Small intestine (tissue), 7 donors: ENCODE measurements at regions not wholly inside any gene's neighbourhood (a gene's known extent, or its start where the extent isn't known, plus 50 kb on each side); places are given as distances from the start of the nearest gene placed in this dataset.

ENCODE experiments used
- DNase-seq, 2 donors: peaks; one replicate each; pipeline versions ENCODE4 v3.0.0 to v3.0.0-alpha.2; 2013
- FAIRE-seq: peaks from 2 replicates; lab custom pipeline; 2012; peaks lifted over from hg19 to GRCh38; lab: Jason Lieb, UNC
- H3K27ac ChIP-seq, 3 donors: one replicate each; pipeline ENCODE4 v1.5.1; 2013; ENCODE audit warnings: low read length in 2 of 3, mild to moderate bottlenecking in 2 of 3, control low read depth in 1 of 3, inconsistent platforms in 1 of 3, low read depth in 1 of 3, moderate library complexity in 1 of 3
- H3K27me3 ChIP-seq, 3 donors: one replicate each; pipeline ENCODE4 v1.6.1; 2013; ENCODE audit warnings: low read length in 3 of 3, inconsistent platforms in 1 of 3; ENCODE audit not compliant: control insufficient read depth in 3 of 3, insufficient read depth in 3 of 3
- H3K36me3 ChIP-seq, 3 donors: one replicate each; pipeline ENCODE4 v1.6.1; 2013; ENCODE audit warnings: low read length in 3 of 3, inconsistent platforms in 1 of 3, low read depth in 1 of 3, mild to moderate bottlenecking in 1 of 3, moderate library complexity in 1 of 3; ENCODE audit not compliant: control insufficient read depth in 3 of 3, insufficient read depth in 2 of 3
- H3K4me1 ChIP-seq, 3 donors: one replicate each; pipeline ENCODE4 v1.6.1; 2013; ENCODE audit warnings: low read length in 2 of 3, inconsistent platforms in 1 of 3, low read depth in 1 of 3, mild to moderate bottlenecking in 1 of 3, moderate library complexity in 1 of 3; ENCODE audit not compliant: control insufficient read depth in 3 of 3, insufficient read depth in 2 of 3
- H3K4me3 ChIP-seq, 3 donors: one replicate each; pipeline ENCODE4 v1.5.1; 2013; ENCODE audit warnings: low read length in 3 of 3, control low read depth in 1 of 3, inconsistent platforms in 1 of 3, low read depth in 1 of 3, mild to moderate bottlenecking in 1 of 3, moderate library complexity in 1 of 3
- H3K9me3 ChIP-seq, 2 donors: one replicate each; pipeline ENCODE4 v1.6.1; 2013; ENCODE audit warnings: low read depth in 1 of 2, low read length in 1 of 2; ENCODE audit not compliant: control insufficient read depth in 2 of 2, insufficient read depth in 1 of 2
- WGBS, 3 donors: extraction: QIAGEN DNeasy Blood & Tissue Kit; methylation state at CpG; one replicate each; pipeline ENCODE4 v1.1.7; 2013; 5-methylcytosine and 5-hydroxymethylcytosine counted together
- donor health status: healthy with polysubstance abuse.
- donor health status: control.
- donor health status: control.
- donor health status: Bipolar disorder and iron deficiency.
- donor health status: healthy.

GRCh38 chr4:29521281-29521680 is 1198.9 kb upstream of the PCDH7 start:
- FAIRE-seq: no peak
- no peak overlapping the region for H3K27ac ChIP-seq

DNA sequence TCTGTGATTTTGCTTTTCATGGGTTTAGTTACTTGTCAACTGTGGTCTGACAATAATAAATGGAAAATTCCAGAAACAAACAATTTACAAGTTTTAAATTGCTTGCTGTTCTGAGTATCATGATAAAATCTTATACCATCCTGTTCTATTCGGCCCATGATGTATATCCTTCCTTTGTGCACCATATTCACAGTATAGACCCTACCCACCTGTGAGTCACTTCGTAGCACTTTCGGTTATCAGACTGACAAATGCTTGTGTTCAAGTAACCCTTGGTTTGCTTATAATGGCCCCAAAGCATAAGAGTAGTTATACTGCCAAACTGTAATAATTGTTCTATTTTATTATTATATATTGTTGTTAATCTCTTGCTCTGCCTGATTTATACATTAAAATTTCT is 1183.4 kb upstream of the PCDH7 start:
- no peaks in the 10 kb centered on the region for H3K36me3 ChIP-seq
- no peak overlapping the region for H3K4me3 ChIP-seq
- DNase-seq (no peak), FAIRE-seq (no peak)
- no peaks in the 10 kb centered on the region for H3K27me3 ChIP-seq
- WGBS, 3 donors: 78 to 83% (median 81%) methylated on average over 3 of the region's 3 CpGs
- H3K4me1 ChIP-seq: no peaks in the 10 kb centered on the region
- H3K27ac ChIP-seq: no peak overlapping the region
- peaks cover 0 to 1% of the 10 kb centered on the region in 2 donors for H3K9me3 ChIP-seq

More at GRCh38 chr4:29521281-29521680, 1198.9 kb upstream of the PCDH7 start:
- Histone ChIP-seq H3K4me1 (no peaks in the 10 kb centered on the region), H3K27me3 (no peaks in the 10 kb centered on the region), H3K4me3 (no peak overlapping the region), H3K9me3 (no peaks in the 10 kb centered on the region), H3K36me3 (no peaks in the 10 kb centered on the region)
- no peak for DNase-seq
- WGBS, 3 donors: 54 to 71% (median 69%) methylated on average over 1 of the region's 1 CpG

- FAIRE-seq (no peak), DNase-seq (no peak)
- Histone ChIP-seq H3K4me1 (no peaks in the 10 kb centered on the region), H3K27ac (no peak overlapping the region), H3K9me3 (peaks cover 0 to 13% of the 10 kb centered on the region in 2 donors), H3K27me3 (no peaks in the 10 kb centered on the region), H3K4me3 (no peak overlapping the region), H3K36me3 (no peaks in the 10 kb centered on the region)
- 53 to 62% (median 58%) methylated on average over 4 of the region's 4 CpGs for WGBS, 3 donors
These were observed 1181.1 kb upstream of the PCDH7 start for GRCh38 chr4:29538889-29539646.

- Histone ChIP-seq H3K27ac (no peak overlapping the region), H3K4me3 (no peak overlapping the region), H3K27me3 (no peaks in the 10 kb centered on the region), H3K9me3 (peaks cover 0 to 13% of the 10 kb centered on the region in 2 donors), H3K36me3 (no peaks in the 10 kb centered on the region), H3K4me1 (no peaks in the 10 kb centered on the region)
- FAIRE-seq: no peak
- no peak for DNase-seq
- 59 to 74% (median 67%) methylated on average over 2 of the region's 2 CpGs for WGBS, 3 donors
These were observed 1179.6 kb upstream of the PCDH7 start for GRCh38 chr4:29540439-29541102.

GRCh38 chr4:29541757-29542156 is 1178.4 kb upstream of the PCDH7 start:
- Histone ChIP-seq H3K4me1 (no peaks in the 10 kb centered on the region), H3K27ac (no peak overlapping the region), H3K27me3 (no peaks in the 10 kb centered on the region), H3K4me3 (no peak overlapping the region), H3K36me3 (no peaks in the 10 kb centered on the region), H3K9me3 (peaks cover 0 to 15% of the 10 kb centered on the region in 2 donors)
- WGBS, 3 donors: 85 to 92% (median 86%) methylated on average over 6 of the region's 6 CpGs
- no peak for DNase-seq
- no peak for FAIRE-seq

- Histone ChIP-seq H3K9me3 (peaks cover 0 to 2% of the 10 kb centered on the region in 2 donors), H3K4me1 (no peaks in the 10 kb centered on the region), H3K36me3 (no peaks in the 10 kb centered on the region), H3K4me3 (no peak overlapping the region), H3K27me3 (no peaks in the 10 kb centered on the region), H3K27ac (no peak overlapping the region)
- FAIRE-seq: no peak
- no peak for DNase-seq
These were observed 1170.8 kb upstream of the PCDH7 start for GRCh38 chr4:29549342-29549741.

DNA sequence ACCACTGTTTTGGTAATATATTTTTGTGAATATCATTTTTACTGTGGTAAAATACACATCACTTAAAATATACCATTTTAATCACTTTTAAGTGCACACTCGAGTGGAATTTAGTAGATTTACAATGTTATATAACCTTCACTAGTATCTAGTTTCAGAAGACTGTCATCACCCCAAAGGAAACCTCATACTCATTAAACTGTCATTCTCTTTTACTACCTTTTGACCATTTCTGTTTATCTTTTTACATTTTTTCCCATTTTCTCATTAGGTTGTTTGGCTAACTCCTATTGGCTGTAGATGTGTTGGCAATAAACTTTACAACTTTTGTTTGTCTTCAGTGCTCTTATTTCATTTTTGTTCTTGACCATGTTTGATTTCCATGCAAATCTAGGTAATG is 1168.3 kb upstream of the PCDH7 start:
- Histone ChIP-seq H3K36me3 (no peaks in the 10 kb centered on the region), H3K27ac (no peak overlapping the region), H3K4me3 (no peak overlapping the region), H3K4me1 (no peaks in the 10 kb centered on the region), H3K27me3 (no peaks in the 10 kb centered on the region), H3K9me3 (no peaks in the 10 kb centered on the region)
- FAIRE-seq (no peak), DNase-seq (no peak)
- 41 to 62% (median 49%) methylated on average over 1 of the region's 1 CpG for WGBS, 3 donors

DNA sequence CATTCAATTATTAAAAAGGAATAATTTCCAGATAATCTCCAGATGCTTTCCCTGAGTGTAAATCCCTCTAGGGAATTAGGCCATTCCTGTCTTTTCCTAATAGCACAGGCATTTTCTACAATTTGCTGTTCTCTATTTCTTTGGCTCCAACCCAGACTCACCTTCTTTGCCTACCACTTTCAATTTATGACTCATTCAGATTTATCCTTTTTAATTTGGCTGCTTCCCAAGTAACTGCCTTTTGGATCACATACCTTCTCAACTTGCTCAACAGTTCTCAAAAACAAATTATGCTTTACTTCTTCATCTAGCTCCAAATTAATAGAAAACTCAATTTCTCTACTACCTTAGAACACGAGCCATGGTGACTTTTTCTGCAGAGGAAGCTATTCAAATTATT is 1166.3 kb upstream of the PCDH7 start:
- WGBS, 3 donors: 50 to 73% (median 59%) methylated on average over 1 of the region's 1 CpG
- Histone ChIP-seq H3K4me3 (no peak overlapping the region), H3K27ac (no peak overlapping the region), H3K9me3 (no peaks in the 10 kb centered on the region), H3K4me1 (no peaks in the 10 kb centered on the region), H3K27me3 (no peaks in the 10 kb centered on the region), H3K36me3 (no peaks in the 10 kb centered on the region)
- FAIRE-seq (no peak), DNase-seq (no peak)
